ENCODE measurements at regions not wholly inside any gene's neighbourhood (a gene's known extent, or its start where the extent isn't known, plus 50 kb on each side); places are given as distances from the start of the nearest gene placed in this dataset.
A peak's percentile ranks its signal among the peaks of the same experiment; 100 is the strongest.
"Not testable (repeated sequence)": the region's sequence is repeated elsewhere in the genome, so short reads cannot be mapped to it uniquely, and the experiment has no call there.

DNA sequence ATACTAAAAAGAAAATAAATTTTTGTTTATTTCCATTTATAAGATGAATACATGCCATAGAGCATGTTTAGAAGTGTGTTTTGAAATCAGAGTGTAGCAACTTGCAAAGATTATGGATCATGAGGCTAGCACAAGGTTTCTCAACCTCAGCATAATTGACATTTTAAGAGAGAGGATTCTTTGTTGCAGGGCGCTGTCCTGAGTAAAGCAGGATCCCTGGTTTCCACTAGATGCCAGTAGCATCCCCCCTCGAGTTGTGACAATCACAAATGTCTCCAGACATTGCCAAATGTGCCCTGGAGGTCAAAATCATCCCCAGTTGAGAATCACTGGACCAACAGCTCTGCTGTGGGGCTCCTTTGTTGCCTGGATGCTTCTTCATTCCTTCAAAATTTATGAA is 128.5 kb upstream of the RBMS3 start:
- no peak for DNase-seq

DNA sequence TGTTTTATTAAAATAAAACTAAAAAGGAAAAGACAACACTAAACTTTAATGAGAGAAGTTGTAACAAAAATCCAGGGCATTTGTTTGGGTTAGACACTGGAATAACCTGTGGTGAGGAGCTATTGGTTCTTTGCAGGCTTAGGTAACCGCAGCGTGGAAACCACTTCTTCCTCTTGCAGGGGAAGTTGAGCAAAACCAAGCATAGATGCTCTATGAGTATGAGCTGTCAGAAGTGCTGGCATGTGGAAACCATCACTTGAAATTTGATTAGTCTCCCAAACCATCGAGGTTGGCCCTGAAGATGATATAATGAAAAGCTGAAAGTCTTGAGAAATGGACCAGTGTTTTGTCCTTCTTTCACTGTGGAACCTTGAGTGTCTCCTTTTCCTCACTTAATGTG is 127.1 kb upstream of the RBMS3 start:
- DNase-seq = no peak

DNA sequence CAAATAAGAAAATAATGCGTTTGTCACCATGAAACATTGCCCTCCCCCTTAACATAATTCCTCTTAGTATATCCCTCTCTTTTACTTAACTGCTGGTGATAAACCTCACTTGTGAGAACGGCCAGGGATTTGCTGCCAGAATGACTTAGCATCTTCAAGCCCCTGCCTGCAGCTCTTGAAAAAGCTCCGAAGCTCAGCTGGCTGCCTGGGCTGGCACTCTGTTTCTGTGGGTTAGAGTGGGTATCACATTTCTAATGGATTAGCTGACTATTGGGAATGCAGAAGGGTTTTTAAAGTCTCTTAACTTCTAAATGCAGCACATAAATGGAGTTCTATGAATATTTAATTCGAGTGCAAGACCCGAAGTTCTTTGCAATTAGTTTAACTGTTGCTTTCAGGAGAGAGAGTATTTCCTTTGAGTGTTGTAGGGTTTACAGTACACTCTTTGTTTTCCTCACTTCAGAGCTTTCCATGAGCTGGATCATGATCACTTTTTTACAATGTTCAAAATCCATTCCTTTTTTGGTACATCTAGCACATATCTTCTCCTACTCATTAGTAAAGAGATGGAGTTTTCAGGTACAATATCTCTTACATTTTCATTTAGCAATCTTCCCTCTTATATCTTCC is 124.7 kb upstream of the RBMS3 start:
- no peak for DNase-seq

DNA sequence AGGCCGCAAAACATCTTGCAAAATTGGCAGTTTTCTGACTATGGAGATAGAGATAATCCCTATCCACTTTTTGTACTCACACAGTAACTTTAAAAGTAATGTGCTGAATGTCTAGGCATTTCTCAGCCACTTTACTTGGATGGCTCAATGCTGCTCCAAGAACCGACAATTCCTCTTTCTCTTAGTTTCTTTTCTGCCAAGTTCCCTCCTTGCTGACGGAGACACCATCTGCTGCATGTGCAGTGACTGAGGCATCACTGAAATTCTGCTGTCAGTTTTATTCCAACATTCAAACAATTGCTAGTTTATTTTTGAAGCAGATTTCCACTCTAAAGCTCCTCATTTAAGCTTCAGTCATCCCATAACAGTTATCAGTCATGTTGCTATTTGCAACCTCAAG is 116.0 kb upstream of the RBMS3 start:
- no peak for DNase-seq

GRCh38 chr3:29167180-29167579 is 113.7 kb upstream of the RBMS3 start:
- no peak for DNase-seq

- no peak for DNase-seq
Observed at GRCh38 chr3:29168081-29168480, 112.8 kb upstream of the RBMS3 start.

GRCh38 chr3:29168696-29169095 is 112.2 kb upstream of the RBMS3 start:
- no peak for DNase-seq

GRCh38 chr3:29169451-29169850 is 111.4 kb upstream of the RBMS3 start:
- DNase-seq = no peak

- peak; percentile 0 for DNase-seq
Observed at GRCh38 chr3:29171043-29171990, 109.6 kb upstream of the RBMS3 start.

GRCh38 chr3:29176501-29176900 is 104.4 kb upstream of the RBMS3 start:
- DNase-seq = peak; percentile 60

GRCh38 chr3:29178809-29179793 is 101.8 kb upstream of the RBMS3 start:
- DNase-seq = no peak

DNA sequence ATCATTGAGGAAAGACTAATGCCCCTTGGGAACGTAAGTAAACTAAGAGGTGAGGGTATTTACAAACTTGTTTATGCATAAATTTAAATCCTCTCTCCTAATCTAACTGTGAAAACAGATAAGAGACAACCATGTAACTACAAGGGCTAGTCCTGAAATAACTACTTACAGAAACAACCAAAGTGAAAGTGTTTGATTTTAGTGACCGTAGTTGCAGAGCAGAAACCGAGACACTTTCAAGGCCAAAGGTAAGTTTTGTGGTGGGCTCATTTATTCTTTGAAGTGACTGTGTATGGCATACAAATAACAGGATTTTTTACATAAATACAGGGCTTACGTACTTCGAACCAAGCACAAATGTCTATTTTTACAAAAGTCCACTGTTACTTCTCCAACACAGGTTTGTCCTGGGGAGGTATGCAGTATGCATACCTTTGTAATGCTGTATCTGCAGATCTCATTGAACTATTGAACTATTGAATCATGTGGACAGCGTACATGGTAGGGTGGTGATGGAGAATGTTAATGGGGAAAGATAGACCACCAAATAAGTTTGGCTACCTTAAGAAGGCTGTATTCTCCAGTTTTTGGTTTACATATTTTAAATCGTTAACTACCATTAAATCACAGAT is 99.6 kb upstream of the RBMS3 start:
- no peak for DNase-seq

GRCh38 chr3:29181872-29182271 is 99.0 kb upstream of the RBMS3 start:
- no peak for DNase-seq

- DNase-seq = not testable (repeated sequence)
Observed at GRCh38 chr3:29182828-29183227, 98.0 kb upstream of the RBMS3 start.

- DNase-seq = no peak
Observed at GRCh38 chr3:29183346-29184087, 97.4 kb upstream of the RBMS3 start.

- DNase-seq = no peak
Observed at GRCh38 chr3:29185706-29186105, 95.2 kb upstream of the RBMS3 start.

- DNase-seq = no peak
Observed at GRCh38 chr3:29186131-29186599, 94.7 kb upstream of the RBMS3 start.

DNA sequence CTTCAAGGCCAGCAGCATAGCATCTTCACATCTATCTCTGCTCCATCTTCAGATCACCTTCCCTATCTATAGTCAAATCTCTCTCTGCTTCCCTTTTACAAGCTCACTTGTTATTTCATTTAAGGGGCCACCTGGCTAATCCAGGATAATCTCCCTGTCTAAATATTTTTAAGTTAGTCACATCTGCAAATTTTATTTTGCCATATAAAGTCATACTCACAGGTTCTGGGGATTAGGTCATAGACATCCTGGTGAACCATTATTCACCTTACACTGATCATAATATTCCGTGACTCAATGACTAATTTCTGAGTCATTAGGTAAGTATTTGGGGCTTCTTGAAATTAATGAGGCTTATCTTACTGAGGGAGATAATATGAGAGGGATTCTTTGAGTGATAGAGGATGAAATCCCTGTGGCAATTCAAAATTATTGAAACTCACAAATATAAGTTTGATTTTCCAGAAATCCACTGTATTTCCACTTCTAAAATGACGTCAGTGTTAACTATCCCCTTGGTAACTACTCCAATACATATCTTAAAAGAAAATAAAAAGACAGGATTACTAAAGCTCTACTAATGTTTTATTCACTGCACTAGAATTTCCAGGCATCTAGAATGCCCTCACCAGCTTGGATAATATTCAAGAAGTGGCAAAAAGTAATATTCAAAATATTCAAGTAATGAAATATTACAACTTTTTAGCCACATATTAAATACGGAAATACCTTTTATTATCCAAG is 93.7 kb upstream of the RBMS3 start:
- DNase-seq = peak; percentile 20

- DNase-seq = no peak
Observed at GRCh38 chr3:29189328-29189727, 91.5 kb upstream of the RBMS3 start.

DNA sequence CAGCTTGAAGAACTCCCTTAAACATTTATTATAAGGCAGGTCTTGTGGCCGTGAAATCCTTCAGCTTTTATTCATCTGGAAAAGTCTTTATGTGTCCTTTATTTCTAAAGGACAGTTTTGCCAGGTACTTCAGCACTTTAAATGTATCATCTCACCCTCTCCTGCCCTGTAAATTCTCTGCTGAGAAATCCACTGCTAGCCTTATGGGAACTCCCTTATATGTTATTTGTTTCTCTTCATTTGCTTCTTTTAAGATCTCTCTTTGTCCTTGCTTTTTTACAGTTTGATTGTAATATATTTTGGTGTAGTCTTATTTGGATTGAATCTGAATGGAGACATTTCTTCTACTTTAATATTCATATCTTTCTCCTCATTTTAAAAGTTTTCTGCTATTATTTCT is 86.7 kb upstream of the RBMS3 start:
- no peak for DNase-seq

DNA sequence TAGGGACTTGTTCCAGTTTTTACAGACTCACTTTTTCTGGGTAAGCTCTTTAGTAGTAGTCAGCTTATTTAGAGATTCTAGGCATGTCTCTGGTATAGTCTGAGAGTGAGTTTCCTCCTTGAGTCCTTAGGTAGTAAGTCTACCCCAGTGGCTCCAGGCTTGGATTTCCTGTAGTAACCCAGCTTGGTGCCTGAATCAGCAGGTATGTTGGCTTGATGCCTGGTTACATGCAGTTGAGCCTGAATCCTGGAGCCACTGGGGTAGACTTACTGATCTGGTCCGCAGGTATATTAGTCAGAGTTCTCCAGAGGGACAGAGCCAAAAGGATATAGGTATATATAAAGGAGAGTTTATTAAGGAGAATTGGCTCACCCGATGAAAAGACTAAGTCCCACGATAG is 85.8 kb upstream of the RBMS3 start:
- no peak for DNase-seq

All from DMS53 (cell line).